ENCODE measurements at regions not wholly inside any gene's neighbourhood (a gene's known extent, or its start where the extent isn't known, plus 50 kb on each side); places are given as distances from the start of the nearest gene placed in this dataset.

DNA sequence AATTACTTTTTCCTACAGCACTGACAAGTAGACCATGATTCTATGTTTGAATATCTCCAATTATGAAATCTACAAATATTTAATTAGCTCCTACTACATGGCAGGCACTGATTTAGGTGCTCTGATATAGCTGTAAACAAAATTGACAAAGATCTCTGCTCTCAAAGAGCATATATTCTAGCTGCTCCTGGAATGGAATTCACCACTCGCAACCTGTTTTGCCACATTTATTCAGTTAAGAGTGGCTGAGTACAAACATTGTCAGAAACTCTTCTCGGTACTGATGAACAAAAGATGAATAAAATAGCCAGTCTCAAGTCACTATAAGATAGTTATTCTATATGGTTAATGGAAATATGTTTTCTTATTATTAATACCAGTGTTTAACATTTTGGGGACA is 114.2 kb upstream of the PDE4D start:
- Mint-ChIP-seq H3K27me3 (no peaks in the 10 kb centered on the region), H3K4me3 (no peak overlapping the region), H3K4me1 (ENCODE audit: low read depth) (no peaks in the 10 kb centered on the region), H3K36me3 (ENCODE audit: low read depth) (no peaks in the 10 kb centered on the region), H3K9me3 (peaks cover 2% of the 10 kb centered on the region), H3K27ac (no peak overlapping the region)
- ATAC-seq (ENCODE audit: poor library complexity) (no peak), DNase-seq (no peak)
- no peaks in the 10 kb centered on the region for H3K27me3 ChIP-seq (ENCODE audit: control insufficient read depth in 1 of 2, insufficient read depth in 2 of 2, low read length in 2 of 2)
- TF ChIP-seq, protein P1, sequence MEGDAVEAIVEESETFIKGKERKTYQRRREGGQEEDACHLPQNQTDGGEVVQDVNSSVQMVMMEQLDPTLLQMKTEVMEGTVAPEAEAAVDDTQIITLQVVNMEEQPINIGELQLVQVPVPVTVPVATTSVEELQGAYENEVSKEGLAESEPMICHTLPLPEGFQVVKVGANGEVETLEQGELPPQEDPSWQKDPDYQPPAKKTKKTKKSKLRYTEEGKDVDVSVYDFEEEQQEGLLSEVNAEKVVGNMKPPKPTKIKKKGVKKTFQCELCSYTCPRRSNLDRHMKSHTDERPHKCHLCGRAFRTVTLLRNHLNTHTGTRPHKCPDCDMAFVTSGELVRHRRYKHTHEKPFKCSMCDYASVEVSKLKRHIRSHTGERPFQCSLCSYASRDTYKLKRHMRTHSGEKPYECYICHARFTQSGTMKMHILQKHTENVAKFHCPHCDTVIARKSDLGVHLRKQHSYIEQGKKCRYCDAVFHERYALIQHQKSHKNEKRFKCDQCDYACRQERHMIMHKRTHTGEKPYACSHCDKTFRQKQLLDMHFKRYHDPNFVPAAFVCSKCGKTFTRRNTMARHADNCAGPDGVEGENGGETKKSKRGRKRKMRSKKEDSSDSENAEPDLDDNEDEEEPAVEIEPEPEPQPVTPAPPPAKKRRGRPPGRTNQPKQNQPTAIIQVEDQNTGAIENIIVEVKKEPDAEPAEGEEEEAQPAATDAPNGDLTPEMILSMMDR (IDR thresholded peaks at IDR 0.05): no peak
- no peak overlapping the region for H3K27ac ChIP-seq (ENCODE audit: low read depth in 1 of 2, low read length in 2 of 2)
- no peaks in the 10 kb centered on the region for H3K9me3 ChIP-seq (ENCODE audit: control insufficient read depth in 1 of 2, insufficient read depth in 1 of 2, low read length in 2 of 2)
- ChIA-PET CTCF (no interaction called here), POLR2A (no interaction called here)
- H3K4me1 ChIP-seq (ENCODE audit: insufficient read depth, low read length): no peaks in the 10 kb centered on the region
- intact Hi-C loops (cut with DNase I, micrococcal nuclease): no loop called here
- H3K36me3 ChIP-seq (ENCODE audit: insufficient read depth, low read length): no peaks in the 10 kb centered on the region
- H3K4me3 ChIP-seq (ENCODE audit: low read length): no peak overlapping the region

DNA sequence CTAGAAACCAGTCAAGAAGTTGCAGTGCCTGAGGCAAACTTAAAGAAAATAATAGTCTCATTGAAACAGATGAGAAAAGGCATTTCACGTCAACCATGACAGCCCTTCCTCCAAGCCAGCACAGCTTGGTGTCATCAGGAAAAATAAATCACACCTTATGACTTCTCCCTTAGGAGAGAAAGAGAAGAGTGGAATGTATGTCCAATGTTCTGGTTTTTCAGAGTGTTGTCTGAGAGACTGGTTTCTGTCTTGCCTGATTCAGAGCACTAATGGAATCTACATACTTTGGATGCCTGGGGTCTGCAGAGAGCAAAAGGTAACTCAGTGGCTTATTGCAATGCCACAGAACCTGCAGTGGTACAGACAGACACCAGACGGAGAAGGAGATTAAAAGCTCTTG is 105.5 kb upstream of the PDE4D start:
- H3K9me3 Mint-ChIP-seq: peaks cover 8% of the 10 kb centered on the region
- TF ChIP-seq, protein P1 (IDR thresholded peaks at IDR 0.05): no peak
- POLR2A ChIA-PET: no interaction called here
- no peaks in the 10 kb centered on the region for H3K36me3 Mint-ChIP-seq (ENCODE audit: low read depth)
- no peak for DNase-seq
- CTCF ChIA-PET: no interaction called here
- Histone ChIP-seq H3K4me3 (ENCODE audit: low read length) (no peak overlapping the region), H3K9me3 (ENCODE audit: control insufficient read depth in 1 of 2, insufficient read depth in 1 of 2, low read length in 2 of 2) (peaks cover 0 to 4% of the 10 kb centered on the region in 2 experiments), H3K4me1 (ENCODE audit: insufficient read depth, low read length) (no peaks in the 10 kb centered on the region), H3K36me3 (ENCODE audit: insufficient read depth, low read length) (no peaks in the 10 kb centered on the region), H3K27me3 (ENCODE audit: control insufficient read depth in 1 of 2, insufficient read depth in 2 of 2, low read length in 2 of 2) (no peaks in the 10 kb centered on the region), H3K27ac (ENCODE audit: low read depth in 1 of 2, low read length in 2 of 2) (no peak overlapping the region)
- ATAC-seq (ENCODE audit: poor library complexity): no peak
- intact Hi-C loops (cut with DNase I, micrococcal nuclease): no loop called here
- no peaks in the 10 kb centered on the region for H3K27me3 Mint-ChIP-seq
- H3K4me1 Mint-ChIP-seq (ENCODE audit: low read depth): no peaks in the 10 kb centered on the region
- H3K4me3 Mint-ChIP-seq: no peak overlapping the region
- H3K27ac Mint-ChIP-seq: no peak overlapping the region

DNA sequence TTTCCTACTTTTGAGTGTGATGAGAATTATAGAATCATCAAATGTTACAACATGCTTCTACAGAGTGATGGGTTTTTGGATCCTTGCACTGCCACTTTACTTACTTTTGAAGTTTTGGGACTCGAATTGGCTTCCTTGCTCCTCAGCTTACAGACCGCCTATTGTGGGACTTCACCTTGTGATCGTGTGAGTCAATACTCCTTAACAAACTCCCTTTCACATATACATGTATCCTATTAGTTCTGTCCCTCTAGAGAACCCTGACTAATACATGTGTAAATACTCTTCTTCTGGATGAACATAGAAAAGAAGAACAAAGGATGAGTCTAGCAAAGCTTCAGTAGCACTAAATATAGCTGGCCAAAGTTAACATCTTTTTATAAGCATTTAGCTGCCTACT is 98.7 kb upstream of the PDE4D start:
- Mint-ChIP-seq H3K4me1 (ENCODE audit: low read depth) (no peaks in the 10 kb centered on the region), H3K9me3 (peaks cover 5% of the 10 kb centered on the region), H3K36me3 (ENCODE audit: low read depth) (no peaks in the 10 kb centered on the region), H3K4me3 (no peak overlapping the region), H3K27ac (no peak overlapping the region), H3K27me3 (no peaks in the 10 kb centered on the region)
- H3K27ac ChIP-seq (ENCODE audit: low read depth in 1 of 2, low read length in 2 of 2): no peak overlapping the region
- intact Hi-C loops (cut with DNase I, micrococcal nuclease): no loop called here
- no peak for ATAC-seq (ENCODE audit: poor library complexity)
- POLR2A ChIA-PET: no interaction called here
- H3K36me3 ChIP-seq (ENCODE audit: insufficient read depth, low read length): no peaks in the 10 kb centered on the region
- H3K27me3 ChIP-seq (ENCODE audit: control insufficient read depth in 1 of 2, insufficient read depth in 2 of 2, low read length in 2 of 2): no peaks in the 10 kb centered on the region
- H3K4me1 ChIP-seq (ENCODE audit: insufficient read depth, low read length): no peaks in the 10 kb centered on the region
- CTCF ChIA-PET: no interaction called here
- no peak overlapping the region for H3K4me3 ChIP-seq (ENCODE audit: low read length)
- DNase-seq: no peak
- TF ChIP-seq, protein P1 (IDR thresholded peaks at IDR 0.05): no peak
- H3K9me3 ChIP-seq (ENCODE audit: control insufficient read depth in 1 of 2, insufficient read depth in 1 of 2, low read length in 2 of 2): no peaks in the 10 kb centered on the region
